OCI-LY7 (cell line): ENCODE measurements at regions not wholly inside any gene's neighbourhood (a gene's known extent, or its start where the extent isn't known, plus 50 kb on each side); places are given as distances from the start of the nearest gene placed in this dataset.

Experiments
- CTCF ChIP-seq: fragments of 200-600 bp; sonication (generic); conservative IDR thresholded peaks from 2 replicates; pipeline ENCODE4 v1.5.1; 2014; ENCODE audit warnings: mild to moderate bottlenecking, antibody characterized with exemption, low read length, moderate library complexity, mixed read lengths
- EZH2phosphoT487 ChIP-seq: fragments of 200-600 bp; sonication (generic); IDR thresholded peaks from 2 replicates; pipeline ENCODE4 v1.6.1; 2018; ENCODE audit warnings: low read depth, borderline replicate concordance, mild to moderate bottlenecking, mixed run types, antibody characterized with exemption, low read length, moderate library complexity, mixed read lengths

DNA sequence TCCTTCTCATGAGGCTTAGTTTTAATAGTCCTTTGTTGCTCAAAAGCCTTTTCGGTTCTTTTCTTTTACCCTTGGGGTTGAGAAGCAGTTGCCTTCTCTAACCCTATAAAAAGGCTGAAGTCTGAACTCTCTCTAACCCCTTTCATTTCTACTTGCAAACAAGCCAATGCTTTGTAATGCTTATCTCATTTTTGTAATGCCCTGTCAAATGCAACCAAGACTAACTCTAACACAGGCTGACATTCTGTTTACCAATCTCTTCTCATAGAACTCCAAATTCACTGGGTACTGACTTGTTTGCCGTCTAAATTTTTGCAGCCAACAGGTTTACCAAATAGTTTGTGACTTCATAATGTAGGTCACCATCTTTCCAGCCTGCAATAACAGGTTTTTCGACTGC lies 233.9 kb upstream of the SNX7 start:
- TF ChIP-seq CTCF (no peak), EZH2phosphoT487 (no peak)
